Keratinocyte (primary cell): ENCODE measurements at regions not wholly inside any gene's neighbourhood (a gene's known extent, or its start where the extent isn't known, plus 50 kb on each side); places are given as distances from the start of the nearest gene placed in this dataset.

Experiments
- DNase-seq: peaks from one replicate; pipeline ENCODE4 v3.0.0-alpha.2; 2011; ENCODE audit warnings: low read depth, missing footprints, low spot score
- FAIRE-seq: peaks from 2 replicates; lab custom pipeline; 2011; peaks lifted over from hg19 to GRCh38; lab: Jason Lieb, UNC
- H2AFZ ChIP-seq: 2 replicates; pipeline ENCODE4 v1.6.0; 2012; ENCODE audit warnings: low read length, control low read depth, inconsistent platforms; ENCODE audit not compliant: control insufficient read depth
- H3K27ac ChIP-seq: 2 replicates; pipeline ENCODE4 v1.5.1; 2011; ENCODE audit warnings: low read length; ENCODE audit not compliant: control insufficient read depth, insufficient read depth
- H3K27me3 ChIP-seq: 3 replicates; pipeline ENCODE4 v1.6.0; 2011; ENCODE audit warnings: low read length; ENCODE audit not compliant: control insufficient read depth, insufficient read depth; ENCODE audit errors: extremely low read depth
- H3K36me3 ChIP-seq, 2 experiments: 2 replicates in 1 of 2; 3 replicates in 1 of 2; pipeline ENCODE4 v1.5.1; 2011; ENCODE audit warnings: low read length in 2 of 2, mild to moderate bottlenecking in 1 of 2; ENCODE audit not compliant: control insufficient read depth in 2 of 2, insufficient read depth in 2 of 2; ENCODE audit errors: extremely low read depth in 1 of 2
- H3K4me1 ChIP-seq: 3 replicates; pipeline ENCODE4 v1.5.1; 2011; ENCODE audit warnings: low read length; ENCODE audit not compliant: control insufficient read depth, insufficient read depth; ENCODE audit errors: extremely low read depth
- H3K4me2 ChIP-seq: 3 replicates; pipeline ENCODE4 v1.6.0; 2011; ENCODE audit warnings: low read depth, low read length; ENCODE audit not compliant: control insufficient read depth, insufficient read depth; ENCODE audit errors: extremely low read depth
- H3K4me3 ChIP-seq, 3 experiments: fragments of 200-600 bp in 1 of 3; sonication (generic) in 1 of 3; 2 replicates in 2 of 3; 3 replicates in 1 of 3; pipeline ENCODE4 v1.5.1; 2011 to 2016; ENCODE audit warnings: low read length in 3 of 3, mild to moderate bottlenecking in 3 of 3, control low read depth in 2 of 3, inconsistent platforms in 1 of 3, low read depth in 1 of 3, mixed read lengths in 1 of 3, mixed run types in 1 of 3, moderate library complexity in 1 of 3; ENCODE audit not compliant: control insufficient read depth in 2 of 3, insufficient read depth in 2 of 3; ENCODE audit errors: extremely low read depth in 1 of 3
- H3K79me2 ChIP-seq: 2 replicates; pipeline ENCODE4 v1.6.0; 2012; ENCODE audit warnings: low read length; ENCODE audit not compliant: control insufficient read depth, insufficient read depth
- H3K9ac ChIP-seq: 3 replicates; pipeline ENCODE4 v1.6.0; 2011; ENCODE audit warnings: low read length; ENCODE audit not compliant: control insufficient read depth, insufficient read depth; ENCODE audit errors: extremely low read depth
- H3K9me1 ChIP-seq: 3 replicates; pipeline ENCODE4 v1.6.0; 2011; ENCODE audit warnings: low read length; ENCODE audit not compliant: control insufficient read depth, insufficient read depth; ENCODE audit errors: extremely low read depth
- H3K9me3 ChIP-seq: 2 replicates; pipeline ENCODE4 v1.5.1; 2012; ENCODE audit warnings: low read depth, low read length; ENCODE audit not compliant: control insufficient read depth
- H4K20me1 ChIP-seq: 3 replicates; pipeline ENCODE4 v1.6.0; 2011; ENCODE audit warnings: low read length; ENCODE audit not compliant: control insufficient read depth, insufficient read depth; ENCODE audit errors: extremely low read depth
- CTCF ChIP-seq, 3 experiments: IDR thresholded peaks in 1 of 3; conservative IDR thresholded peaks in 1 of 3; optimal IDR thresholded peaks in 1 of 3; 2 replicates in 2 of 3; 3 replicates in 1 of 3; pipeline versions ENCODE3 to v1.5.1; 2011; ENCODE audit warnings: low read length in 3 of 3, mild to moderate bottlenecking in 3 of 3, moderate library complexity in 2 of 3, control low read depth in 1 of 3, inconsistent platforms in 1 of 3; ENCODE audit not compliant: insufficient read depth in 2 of 3; ENCODE audit errors: extremely low read depth in 1 of 3
- EZH2 ChIP-seq: IDR thresholded peaks from one replicate; pipeline ENCODE4 v1.6.1; 2012; ENCODE audit warnings: inconsistent platforms, mild to moderate bottlenecking, low read length, moderate library complexity
- dilution Hi-C: fragments of 300-500 bp; cut with MboI; formaldehyde crosslinking; loops from one replicate; pipeline ENCODE4 v1.7.0; 2020; ENCODE audit warnings: low sequenced_read_pairs; ENCODE audit not compliant: extremely low pct_ligation_motif_present

- Histone ChIP-seq H3K9me3 (no peaks in the 10 kb centered on the region), H3K4me3 (no peak overlapping the region), H3K36me3 (no peaks in the 10 kb centered on the region), H4K20me1 (no peaks in the 10 kb centered on the region), H3K27me3 (peaks cover 10% of the 10 kb centered on the region), H3K4me2 (no peak overlapping the region), H3K9ac (no peak overlapping the region), H3K9me1 (no peaks in the 10 kb centered on the region), H3K4me1 (no peaks in the 10 kb centered on the region), H2AFZ (no peak overlapping the region), H3K79me2 (no peaks in the 10 kb centered on the region), H3K27ac (no peak overlapping the region)
- dilution Hi-C loops = no loop called here
- TF ChIP-seq CTCF (optimal IDR thresholded peaks at IDR 0.05 in 1 of 3, IDR thresholded peaks at IDR 0.05 in 1 of 3, conservative IDR thresholded peaks at IDR 0.05 in 1 of 3; ENCODE audit: extremely low read depth in 1 of 3, insufficient read depth in 2 of 3, low read length in 3 of 3) (no peak), EZH2 (no peak)
- no peak for DNase-seq
- FAIRE-seq = no peak
These were observed 144.7 kb upstream of the FBXL4 start for GRCh38 chr6:99092461-99092860.

GRCh38 chr6:99091985-99092384 is 144.2 kb upstream of the FBXL4 start:
- Histone ChIP-seq H3K4me2 (no peak overlapping the region), H3K36me3 (no peaks in the 10 kb centered on the region), H3K9me3 (no peaks in the 10 kb centered on the region), H3K27ac (no peak overlapping the region), H3K4me1 (no peaks in the 10 kb centered on the region), H3K79me2 (no peaks in the 10 kb centered on the region), H3K27me3 (peaks cover 10% of the 10 kb centered on the region), H3K4me3 (no peak overlapping the region), H4K20me1 (no peaks in the 10 kb centered on the region), H3K9me1 (no peaks in the 10 kb centered on the region), H2AFZ (no peak overlapping the region), H3K9ac (no peak overlapping the region)
- FAIRE-seq (no peak), DNase-seq (no peak)
- dilution Hi-C loops = no loop called here
- TF ChIP-seq EZH2 (no peak), CTCF (optimal IDR thresholded peaks at IDR 0.05 in 1 of 3, IDR thresholded peaks at IDR 0.05 in 1 of 3, conservative IDR thresholded peaks at IDR 0.05 in 1 of 3; ENCODE audit: extremely low read depth in 1 of 3, insufficient read depth in 2 of 3, low read length in 3 of 3) (no peak)
